ENCODE measurements at regions not wholly inside any gene's neighbourhood (a gene's known extent, or its start where the extent isn't known, plus 50 kb on each side); places are given as distances from the start of the nearest gene placed in this dataset.

- no peaks in the 10 kb centered on the region for H3K4me1 Mint-ChIP-seq
- no peaks in the 10 kb centered on the region for H3K9me3 Mint-ChIP-seq
- peaks cover 0 to 15% of the 10 kb centered on the region in 2 donors for H3K27me3 Mint-ChIP-seq (ENCODE audit: low read depth in 2 of 2)
- Histone ChIP-seq H3K36me3 (ENCODE audit: control insufficient read depth, insufficient read depth, low read length) (no peaks in the 10 kb centered on the region), H3K4me1 (ENCODE audit: control insufficient read depth, insufficient read depth, low read length) (no peaks in the 10 kb centered on the region), H3K27me3 (ENCODE audit: control insufficient read depth, insufficient read depth, low read length) (no peaks in the 10 kb centered on the region), H3K4me3 (ENCODE audit: low read length) (no peak overlapping the region), H3K27ac (ENCODE audit: low read length) (no peak overlapping the region), H3K9me3 (ENCODE audit: control insufficient read depth, insufficient read depth, low read length) (no peaks in the 10 kb centered on the region)
- intact Hi-C loops (cut with micrococcal nuclease): no loop called here
- no peak for TF ChIP-seq CTCF (IDR thresholded peaks at IDR 0.05)
- H3K36me3 Mint-ChIP-seq: no peaks in the 10 kb centered on the region
- H3K27ac Mint-ChIP-seq: no peak overlapping the region
- ATAC-seq (no peak), DNase-seq (no peak)
- 100% methylated on average over 2 of the region's 3 CpGs for WGBS (ENCODE audit: insufficient coverage)
- no peak overlapping the region for H3K4me3 Mint-ChIP-seq
Observed at GRCh38 chr2:160943414-160943813, 216.8 kb upstream of the TANK start.

GRCh38 chr2:160952464-160953254, 207.6 kb upstream of the TANK start:
- no peaks in the 10 kb centered on the region for H3K36me3 Mint-ChIP-seq
- ATAC-seq (no peak), DNase-seq (no peak)
- H3K4me1 ChIP-seq (ENCODE audit: control insufficient read depth, insufficient read depth, low read length): no peaks in the 10 kb centered on the region
- H3K4me1 Mint-ChIP-seq: no peaks in the 10 kb centered on the region
- 92% methylated on average over 6 of the region's 10 CpGs for WGBS (ENCODE audit: insufficient coverage)
- no peak overlapping the region for H3K27ac ChIP-seq (ENCODE audit: low read length)
- TF ChIP-seq CTCF (IDR thresholded peaks at IDR 0.05): no peak
- no peaks in the 10 kb centered on the region for H3K27me3 ChIP-seq (ENCODE audit: control insufficient read depth, insufficient read depth, low read length)
- no peaks in the 10 kb centered on the region for H3K9me3 ChIP-seq (ENCODE audit: control insufficient read depth, insufficient read depth, low read length)
- H3K4me3 ChIP-seq (ENCODE audit: low read length): no peak overlapping the region
- no peaks in the 10 kb centered on the region for H3K9me3 Mint-ChIP-seq
- H3K27ac Mint-ChIP-seq: no peak overlapping the region
- H3K4me3 Mint-ChIP-seq: no peak overlapping the region
- peaks cover 0 to 2% of the 10 kb centered on the region in 2 donors for H3K27me3 Mint-ChIP-seq (ENCODE audit: low read depth in 2 of 2)
- H3K36me3 ChIP-seq (ENCODE audit: control insufficient read depth, insufficient read depth, low read length): no peaks in the 10 kb centered on the region
- intact Hi-C loops (cut with micrococcal nuclease): no loop called here

GRCh38 chr2:160955578-160955977, 204.7 kb upstream of the TANK start:
- H3K27ac Mint-ChIP-seq: no peak overlapping the region
- no peaks in the 10 kb centered on the region for H3K4me1 Mint-ChIP-seq
- 100% methylated on average over 1 of the region's 1 CpG for WGBS (ENCODE audit: insufficient coverage)
- DNase-seq (no peak), ATAC-seq (no peak)
- TF ChIP-seq CTCF (IDR thresholded peaks at IDR 0.05): no peak
- Histone ChIP-seq H3K4me3 (ENCODE audit: low read length) (no peak overlapping the region), H3K27ac (ENCODE audit: low read length) (no peak overlapping the region), H3K36me3 (ENCODE audit: control insufficient read depth, insufficient read depth, low read length) (no peaks in the 10 kb centered on the region), H3K9me3 (ENCODE audit: control insufficient read depth, insufficient read depth, low read length) (no peaks in the 10 kb centered on the region), H3K27me3 (ENCODE audit: control insufficient read depth, insufficient read depth, low read length) (no peaks in the 10 kb centered on the region), H3K4me1 (ENCODE audit: control insufficient read depth, insufficient read depth, low read length) (no peaks in the 10 kb centered on the region)
- H3K9me3 Mint-ChIP-seq: no peaks in the 10 kb centered on the region
- intact Hi-C loops (cut with micrococcal nuclease): no loop called here
- H3K27me3 Mint-ChIP-seq (ENCODE audit: low read depth in 2 of 2): peaks cover 0 to 8% of the 10 kb centered on the region in 2 donors
- H3K4me3 Mint-ChIP-seq: no peak overlapping the region
- no peaks in the 10 kb centered on the region for H3K36me3 Mint-ChIP-seq

Data from natural killer cell (primary cell).